Stimulated activated naive CD8-positive, alpha-beta T cell treated with anti-CD3 and anti-CD28 coated beads, Interleukin-15, Interleukin-2, amounts not matched to agents 100 U/mL and 50 U/mL, for 24 hours (primary cell): ENCODE measurements at regions not wholly inside any gene's neighbourhood (a gene's known extent, or its start where the extent isn't known, plus 50 kb on each side); places are given as distances from the start of the nearest gene placed in this dataset.

Experiments used
- ATAC-seq: fragments of 150-1000 bp; cut with Tn5 transposase; one replicate; pipeline ENCODE4 v1.10.0; 2021
- DNase-seq: peaks from one replicate; pipeline ENCODE4 v3.0.0; 2021

- ATAC-seq: no peak
- DNase-seq: no peak
Measured at GRCh38 chr4:123497340-123497739, 100.7 kb downstream of the SPRY1 start.

- ATAC-seq: no peak
- DNase-seq: no peak
Measured at GRCh38 chr4:123501733-123502132, 105.1 kb downstream of the SPRY1 start.

- DNase-seq (no peak), ATAC-seq (no peak)
Measured at GRCh38 chr4:123503698-123504363, 107.2 kb downstream of the SPRY1 start.

DNA sequence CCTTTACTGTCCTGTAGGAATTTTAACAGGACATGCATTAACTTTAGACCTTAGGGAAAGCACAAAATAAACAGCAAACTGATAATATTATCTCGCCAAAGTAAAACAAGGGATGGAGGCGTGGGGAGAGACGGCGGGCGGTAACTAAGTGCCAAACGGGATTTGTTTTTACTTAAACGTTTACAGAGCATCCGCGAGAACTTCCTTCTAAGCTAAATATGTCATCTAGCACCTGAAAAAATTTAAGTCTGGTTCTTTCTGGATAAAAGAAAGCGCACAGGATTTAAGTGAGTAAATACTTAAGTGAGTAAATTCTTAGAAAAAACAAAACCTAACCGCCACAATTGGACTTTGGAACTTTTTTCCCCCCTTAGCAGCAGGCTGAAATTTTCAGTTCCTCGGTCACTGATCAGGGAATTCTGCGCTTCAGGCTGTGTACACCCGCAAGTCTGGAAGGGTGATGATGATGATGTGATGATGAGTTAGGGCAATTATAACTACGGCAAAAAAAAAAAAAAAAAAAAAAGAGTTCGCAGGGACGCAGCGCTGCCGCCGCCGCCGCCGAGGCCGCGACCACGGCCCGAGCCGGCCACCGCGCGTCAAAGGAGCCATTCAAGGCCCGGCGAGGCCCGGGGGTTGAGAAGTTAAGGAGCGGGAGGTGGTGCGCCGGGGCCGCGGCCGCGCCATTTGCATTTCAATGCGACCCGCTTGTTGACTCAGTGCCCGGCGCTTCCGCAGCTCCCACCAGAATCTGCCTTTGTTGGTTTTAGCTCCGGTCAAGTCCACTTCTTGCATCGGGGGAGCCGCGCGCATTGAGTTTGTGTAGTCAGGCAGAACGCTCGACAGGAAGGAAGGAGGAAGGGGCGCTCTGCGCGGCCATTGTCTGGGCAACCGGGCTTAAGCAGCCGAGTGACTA is 108.8 kb downstream of the SPRY1 start:
- DNase-seq: peak; percentile 54
- ATAC-seq: peak; percentile 61

DNA sequence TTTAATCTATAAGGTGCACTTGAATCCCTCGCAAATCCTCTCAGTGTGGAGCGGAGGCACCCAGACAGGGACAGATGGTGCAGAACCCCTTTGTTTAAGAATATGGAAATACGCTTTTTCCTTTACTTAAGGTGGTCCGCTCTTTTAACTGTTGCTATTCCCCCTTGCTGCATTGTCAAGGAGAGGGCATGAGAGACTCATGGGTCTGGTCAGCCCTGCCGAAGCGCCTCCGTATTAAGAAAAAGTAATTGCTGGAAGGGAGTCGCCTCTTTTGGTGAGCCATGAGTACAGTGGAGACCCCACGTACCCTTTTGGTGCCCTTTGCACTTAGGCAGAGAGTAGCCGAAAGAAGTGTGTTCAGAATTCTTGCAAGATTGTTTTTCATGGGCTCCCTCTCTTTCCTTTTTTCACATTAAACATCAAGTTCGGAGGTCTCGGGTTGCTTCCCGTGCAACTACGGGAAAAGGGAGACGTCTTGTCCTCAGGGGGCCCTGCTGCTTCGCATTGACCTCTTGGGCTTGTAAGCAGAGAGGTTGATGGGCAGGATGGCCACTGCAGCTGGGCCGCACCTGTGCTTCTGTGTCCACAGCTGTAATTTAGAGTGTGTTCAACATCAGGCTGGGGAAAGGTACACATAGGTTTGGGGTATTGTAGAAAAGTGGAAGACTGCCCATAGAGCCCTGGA is 109.6 kb downstream of the SPRY1 start:
- ATAC-seq: no peak

DNA sequence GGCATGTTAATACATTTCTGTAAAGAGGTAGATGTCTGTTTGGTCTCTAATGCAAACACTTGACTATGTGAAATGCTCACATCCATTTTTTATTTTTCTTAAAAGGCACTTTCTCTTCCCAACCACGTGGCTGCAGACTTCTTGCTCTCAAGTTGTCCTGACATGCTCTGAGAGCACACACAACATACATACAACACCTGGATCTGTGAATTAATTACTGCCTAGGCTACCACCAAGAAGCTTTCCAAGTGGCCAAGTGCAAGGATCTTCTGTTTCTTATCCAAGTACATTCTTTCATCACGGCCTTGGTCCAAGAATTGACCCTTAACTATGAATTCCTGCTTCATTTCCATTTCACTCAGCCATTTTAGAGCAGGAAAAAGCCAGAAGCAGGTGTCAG is 110.8 kb downstream of the SPRY1 start:
- ATAC-seq: no peak
- DNase-seq: no peak

More for the DNA sequence above, 109.6 kb downstream of the SPRY1 start:
- no peak for DNase-seq

DNA sequence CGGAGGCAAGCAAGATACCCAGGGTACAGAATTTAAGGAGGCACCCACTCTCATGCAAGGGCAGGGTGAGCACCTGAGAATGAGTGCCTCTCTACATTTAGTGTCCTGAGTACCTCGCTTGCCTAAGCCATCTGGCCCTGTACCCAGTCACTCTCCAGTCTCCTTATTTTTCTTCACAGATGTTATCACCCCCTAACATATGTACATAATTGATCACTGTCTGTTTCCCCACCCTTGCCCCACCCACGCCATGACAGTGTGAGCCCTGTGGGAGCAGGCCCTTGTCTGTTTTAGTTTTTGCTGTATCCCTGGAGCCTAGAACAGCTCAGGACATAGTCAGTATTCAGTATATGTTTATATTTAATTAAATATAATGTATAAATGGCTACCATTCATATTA is 113.6 kb downstream of the SPRY1 start:
- DNase-seq: no peak
- no peak for ATAC-seq

- ATAC-seq: no peak
- DNase-seq: no peak
Measured at GRCh38 chr4:123510659-123511058, 114.1 kb downstream of the SPRY1 start.

- ATAC-seq (no peak), DNase-seq (no peak)
Measured at GRCh38 chr4:123516576-123516975, 120.0 kb downstream of the SPRY1 start.

GRCh38 chr4:123517176-123517575 is 120.6 kb downstream of the SPRY1 start:
- ATAC-seq: no peak
- DNase-seq: no peak

DNA sequence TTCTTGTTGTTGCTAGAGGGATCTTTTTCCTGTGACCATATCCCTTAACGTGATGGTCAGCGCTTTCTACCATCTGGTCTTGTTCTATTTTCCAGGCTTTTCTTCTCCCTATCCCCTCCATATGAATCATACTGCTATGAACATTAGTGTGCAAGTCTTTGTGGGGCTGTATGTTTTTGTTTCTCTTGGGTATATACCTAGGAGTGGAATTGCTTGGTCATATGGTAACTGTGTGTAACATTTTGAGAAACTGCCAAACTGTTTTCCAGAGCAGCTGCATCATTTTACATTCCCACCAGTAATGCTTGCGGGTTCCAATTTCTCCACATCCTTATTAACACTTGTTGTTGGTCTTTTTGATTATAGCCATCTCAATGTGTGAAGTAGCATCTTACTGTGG is 121.4 kb downstream of the SPRY1 start:
- ATAC-seq: no peak
- DNase-seq: no peak

DNA sequence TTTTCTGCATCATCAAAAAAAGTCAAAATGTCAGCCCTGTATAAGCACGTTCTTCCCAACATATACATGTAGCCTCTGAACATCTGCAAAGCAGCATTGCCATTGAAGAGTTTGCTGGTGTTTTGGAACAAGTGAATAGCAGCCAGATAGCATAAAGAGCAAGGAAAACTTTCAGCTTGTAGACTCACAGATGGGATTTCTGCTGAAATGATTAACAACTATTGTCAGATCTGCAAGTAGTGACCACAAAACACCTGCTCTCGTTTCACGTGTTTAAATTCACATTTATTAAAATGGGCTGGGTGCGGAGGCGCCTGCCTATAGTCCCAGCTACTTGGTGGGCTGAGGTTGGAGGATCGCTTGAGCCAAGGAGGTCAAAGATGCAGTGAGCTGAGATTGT is 123.7 kb downstream of the SPRY1 start:
- ATAC-seq (no peak), DNase-seq (no peak)

GRCh38 chr4:123522081-123522480 is 125.5 kb downstream of the SPRY1 start:
- DNase-seq: no peak
- no peak for ATAC-seq

DNA sequence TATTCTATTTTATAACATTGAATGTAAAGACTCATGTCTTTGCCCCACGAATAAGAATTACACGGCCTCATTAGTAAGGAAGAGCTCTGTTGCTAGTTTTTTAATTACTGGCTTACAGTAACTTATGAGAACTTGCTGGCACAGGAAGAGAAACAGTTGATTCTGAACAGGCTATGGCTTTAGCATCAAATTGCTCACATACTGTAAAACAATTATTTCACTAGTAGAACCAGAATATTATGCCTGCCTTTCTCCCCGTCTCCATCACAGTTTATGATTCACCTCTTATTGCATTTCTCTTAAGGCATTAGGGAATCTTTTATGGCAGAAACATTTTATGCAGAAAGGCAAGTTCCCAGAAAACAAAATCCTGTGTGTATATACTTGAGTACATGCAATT is 126.1 kb downstream of the SPRY1 start:
- no peak for DNase-seq
- ATAC-seq: no peak

DNA sequence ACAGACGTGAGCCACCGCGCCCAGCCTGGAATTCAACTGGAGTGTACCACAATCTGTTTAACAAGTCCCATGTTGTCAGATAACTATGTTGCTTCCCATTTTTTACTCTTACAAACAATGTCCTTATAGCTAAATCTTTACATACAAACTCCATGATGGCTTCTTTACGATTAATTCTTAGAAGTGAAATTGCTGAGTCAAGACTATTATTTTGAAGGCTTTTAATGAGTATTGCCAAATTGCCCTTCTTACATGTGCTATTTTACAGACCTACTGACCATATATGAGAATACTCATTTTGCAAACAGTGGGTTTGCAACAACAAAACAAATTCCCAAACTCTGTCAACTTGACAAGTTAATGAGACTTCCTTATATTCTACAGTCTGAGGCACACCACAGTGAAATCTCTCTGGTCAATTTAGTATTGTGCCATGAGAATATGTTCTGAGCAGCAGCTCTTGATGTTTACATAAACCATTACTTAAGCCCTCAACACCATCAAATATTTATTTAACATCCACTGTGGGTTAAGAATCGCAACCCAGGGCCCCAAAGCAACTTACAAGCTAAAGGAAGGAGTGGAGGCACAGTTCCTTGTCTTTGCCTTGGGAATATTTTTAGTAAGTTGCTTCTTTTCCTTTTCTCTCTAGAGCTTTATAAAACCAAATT is 128.5 kb downstream of the SPRY1 start:
- DNase-seq (no peak), ATAC-seq (no peak)

DNA sequence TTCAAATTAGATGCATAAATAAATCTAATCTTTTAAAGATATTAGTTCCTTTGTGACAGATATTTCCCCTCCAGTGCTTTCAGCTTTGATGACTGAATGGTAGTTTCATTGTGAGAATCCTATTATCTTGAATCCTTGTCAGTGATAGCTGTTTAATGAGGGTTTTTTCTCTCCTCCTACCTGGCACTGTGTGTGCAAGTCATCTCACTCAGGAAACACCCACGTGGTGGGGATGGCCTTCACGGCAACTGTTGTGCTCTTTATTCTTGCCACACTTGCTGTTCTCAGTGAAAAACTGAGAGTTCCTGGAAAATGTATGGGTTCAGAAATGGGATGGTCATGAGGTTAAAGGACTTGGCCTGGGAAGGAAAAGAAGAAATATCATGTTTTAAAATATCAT is 129.9 kb downstream of the SPRY1 start:
- ATAC-seq: peak; percentile 75
- DNase-seq: peak; percentile 31

GRCh38 chr4:123528501-123529277 is 132.1 kb downstream of the SPRY1 start:
- no peak for DNase-seq
- no peak for ATAC-seq

GRCh38 chr4:123529278-123529568 is 132.6 kb downstream of the SPRY1 start:
- DNase-seq: no peak
- no peak for ATAC-seq

GRCh38 chr4:123530357-123530756 is 133.8 kb downstream of the SPRY1 start:
- ATAC-seq (no peak), DNase-seq (no peak)

GRCh38 chr4:123535037-123535748 is 138.6 kb downstream of the SPRY1 start:
- ATAC-seq (no peak), DNase-seq (no peak)

DNA sequence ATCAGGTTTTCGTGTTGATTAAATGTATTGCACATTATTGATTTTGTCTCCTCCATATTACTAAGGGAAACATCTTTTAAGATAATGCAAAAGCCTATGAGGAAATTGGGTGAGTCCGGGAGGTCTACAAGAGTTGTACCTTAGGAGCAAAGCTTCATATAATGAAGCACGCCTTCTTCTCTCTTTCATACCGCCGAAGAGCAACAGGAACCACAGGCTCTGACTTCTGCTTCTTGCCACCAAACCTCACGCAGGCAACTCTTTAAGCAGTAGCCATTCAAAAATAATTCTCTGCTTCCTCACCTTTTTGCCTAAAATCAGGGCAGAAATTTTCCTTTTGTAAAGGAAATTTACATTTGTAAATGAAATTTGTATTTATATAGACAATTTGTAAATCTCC is 139.6 kb downstream of the SPRY1 start:
- DNase-seq (no peak), ATAC-seq (no peak)
